ENCODE measurements at regions not wholly inside any gene's neighbourhood (a gene's known extent, or its start where the extent isn't known, plus 50 kb on each side); places are given as distances from the start of the nearest gene placed in this dataset.
A peak's percentile ranks its signal among the peaks of the same experiment; 100 is the strongest.
"Not testable (repeated sequence)": the region's sequence is repeated elsewhere in the genome, so short reads cannot be mapped to it uniquely, and the experiment has no call there.

DNA sequence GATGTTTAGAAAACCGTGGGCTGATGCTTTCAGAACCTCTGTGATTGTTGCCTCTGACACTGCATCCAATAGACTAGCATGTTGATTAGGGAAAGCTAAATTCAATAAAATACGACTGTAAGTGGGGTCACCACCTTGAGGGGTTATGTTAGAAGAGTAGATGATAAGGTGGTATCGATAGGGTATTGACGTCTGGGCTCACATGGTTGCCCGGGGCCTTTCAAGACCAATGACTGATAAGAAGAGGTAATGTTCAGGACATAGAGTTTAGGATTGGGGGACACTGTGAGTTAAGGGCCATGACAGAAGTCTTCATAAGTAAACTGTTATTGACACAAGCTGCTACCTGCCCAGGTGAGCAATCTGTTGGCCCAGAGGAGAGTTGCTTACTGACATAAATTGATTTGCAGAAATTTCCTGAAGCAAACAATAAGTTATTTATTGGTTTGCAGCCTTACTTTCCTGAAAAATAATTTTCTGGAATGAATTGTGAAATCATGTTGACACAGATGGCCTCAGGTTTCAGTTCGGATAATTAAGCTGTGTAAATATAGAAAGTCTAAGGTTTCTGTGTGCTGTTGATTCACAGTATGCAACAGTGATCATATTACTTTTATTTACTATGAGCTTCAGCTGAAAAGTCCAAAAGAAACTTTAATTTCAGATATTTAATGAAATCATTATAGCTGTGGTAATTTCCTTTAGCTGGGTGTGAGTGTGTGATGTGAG, 289.9 kb upstream of the PRSS16 start:
- DNase-seq (ENCODE audit: low read depth in 3 of 3) = not testable (repeated sequence)

DNA sequence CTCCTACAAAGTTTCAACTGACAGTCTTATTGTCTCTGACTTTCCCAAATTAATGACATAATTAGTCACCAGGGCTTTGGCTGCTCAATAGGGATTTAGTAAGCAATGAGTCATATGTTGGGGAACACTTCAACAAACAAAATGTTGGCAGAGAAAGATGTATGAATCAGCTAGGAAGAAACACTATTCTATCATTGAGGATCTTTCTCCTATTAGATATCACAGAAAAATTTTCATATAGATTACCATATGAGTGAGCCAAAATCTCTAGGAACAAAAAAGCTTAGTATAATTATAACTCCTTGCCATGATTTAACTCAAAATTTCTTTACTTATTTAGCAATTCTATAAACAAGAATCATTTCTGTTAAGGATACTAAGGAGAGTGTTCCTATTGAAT, 286.3 kb upstream of the PRSS16 start:
- DNase-seq (ENCODE audit: low read depth in 3 of 3) = not testable (repeated sequence)

DNA sequence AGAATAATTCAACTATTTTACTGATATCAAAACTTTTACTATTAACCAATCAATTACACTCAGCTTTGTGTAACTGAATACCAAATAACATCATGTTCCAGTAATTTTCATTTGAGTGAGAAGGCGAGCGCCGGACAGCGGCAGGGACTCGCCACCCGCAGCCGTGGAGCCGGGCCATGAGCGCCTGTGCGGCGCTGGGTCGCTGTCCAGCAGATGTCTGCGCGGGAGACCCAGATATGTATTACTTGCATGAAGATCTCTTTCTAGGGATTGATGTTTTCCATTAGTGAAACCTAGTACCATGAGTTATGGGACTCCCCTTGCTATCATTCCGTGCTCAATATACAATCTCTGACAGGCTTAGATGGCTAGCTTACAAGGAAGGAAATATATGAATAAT, 245.1 kb upstream of the PRSS16 start:
- no peak for DNase-seq (ENCODE audit: low read depth in 3 of 3)

DNA sequence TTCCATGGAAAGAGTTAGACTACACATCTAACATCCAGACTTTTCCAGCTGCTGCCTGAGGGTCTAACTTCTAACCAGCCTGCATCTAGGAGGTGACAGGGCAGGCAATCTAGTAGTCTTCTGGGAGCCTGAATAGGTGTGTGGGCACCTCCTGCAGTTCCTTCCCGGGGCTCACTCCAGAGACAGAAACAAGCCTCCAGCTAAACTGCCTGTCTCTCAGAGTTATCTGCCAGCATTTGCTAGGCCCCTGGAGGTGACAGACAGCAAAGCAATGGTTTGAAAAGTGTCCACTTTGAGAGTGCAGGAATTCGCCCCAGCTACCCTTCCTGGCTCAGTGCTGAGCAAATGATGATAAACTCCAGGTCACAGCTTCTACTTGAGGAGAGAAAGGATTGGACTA, 240.5 kb upstream of the PRSS16 start:
- DNase-seq (ENCODE audit: low read depth in 3 of 3) = no peak

DNA sequence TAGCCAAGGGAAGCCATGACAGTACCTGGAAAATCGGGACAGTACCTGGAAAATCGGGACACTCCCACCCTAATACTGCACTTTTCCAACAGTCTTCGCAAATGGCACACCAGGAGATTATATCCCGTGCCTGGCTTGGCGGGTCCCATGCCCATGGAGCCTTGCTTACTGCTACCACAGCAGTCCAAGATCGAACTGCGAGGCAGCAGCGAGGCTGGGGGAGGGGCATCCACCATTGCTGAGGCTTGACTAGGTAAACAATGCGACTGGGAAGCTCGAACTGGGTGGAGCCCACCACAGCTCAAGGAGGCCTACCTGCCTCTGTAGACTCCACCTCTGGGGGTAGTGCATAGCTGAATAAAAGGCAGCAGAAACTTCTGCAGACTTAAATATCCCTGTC, 238.9 kb upstream of the PRSS16 start:
- DNase-seq (ENCODE audit: low read depth in 3 of 3) = not testable (repeated sequence)

DNA sequence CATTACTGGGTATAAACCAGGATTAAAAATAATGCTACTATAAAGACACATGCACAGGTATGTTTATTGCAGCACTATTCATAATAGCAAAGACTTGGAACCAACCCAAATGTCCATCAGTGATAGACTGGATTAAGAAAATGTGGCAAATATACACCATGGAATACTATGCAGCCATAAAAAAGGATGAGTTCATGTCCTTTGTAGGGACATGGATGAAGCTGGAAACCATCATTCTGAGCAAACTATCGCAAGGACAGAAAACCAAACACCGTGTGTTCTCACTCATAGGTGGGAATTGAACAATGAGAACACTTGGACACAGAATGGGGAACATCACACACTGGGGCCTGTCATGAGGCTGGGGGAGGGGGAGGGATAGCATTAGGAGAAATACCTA, 233.4 kb upstream of the PRSS16 start:
- DNase-seq (ENCODE audit: low read depth in 3 of 3) = not testable (repeated sequence)

DNA sequence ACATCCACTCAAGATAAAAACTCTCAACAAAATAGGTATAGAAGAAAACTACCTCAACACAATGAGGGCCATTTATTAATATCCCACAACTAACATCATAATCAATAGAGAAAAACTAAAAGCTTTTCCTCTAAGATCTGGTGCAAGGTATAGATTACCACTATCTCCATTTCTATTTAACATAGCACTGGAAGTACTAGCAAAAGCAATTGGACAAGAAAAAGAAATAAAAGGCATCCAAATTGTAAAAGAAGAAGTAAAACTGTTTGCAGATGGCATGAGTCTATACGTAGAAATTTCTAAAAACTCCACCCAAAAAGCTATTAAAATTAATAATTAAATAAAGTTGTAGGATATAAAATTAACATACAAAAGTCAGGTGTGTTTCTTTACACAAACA, 230.8 kb upstream of the PRSS16 start:
- DNase-seq (ENCODE audit: low read depth in 3 of 3) = no peak

DNA sequence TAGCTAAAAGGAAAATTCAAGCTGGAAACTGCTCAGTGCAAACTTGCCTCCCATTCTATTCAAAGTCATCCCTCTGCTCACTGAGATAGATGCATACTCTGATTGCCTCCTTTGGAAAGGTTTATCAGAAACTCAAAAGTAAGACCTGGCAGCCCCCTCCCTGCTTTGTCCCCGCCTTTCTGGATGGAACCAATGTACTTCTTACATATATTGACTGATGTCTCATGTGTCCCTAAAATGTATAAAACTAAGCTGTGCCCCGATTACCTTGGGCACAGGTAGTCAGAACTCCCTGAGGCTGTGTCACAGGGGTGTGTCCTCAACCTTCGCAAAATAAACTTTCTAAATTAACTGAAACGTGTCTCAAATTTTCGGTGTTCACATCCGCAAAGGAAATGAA, 229.1 kb upstream of the PRSS16 start:
- DNase-seq (ENCODE audit: low read depth in 3 of 3) = not testable (repeated sequence)

DNA sequence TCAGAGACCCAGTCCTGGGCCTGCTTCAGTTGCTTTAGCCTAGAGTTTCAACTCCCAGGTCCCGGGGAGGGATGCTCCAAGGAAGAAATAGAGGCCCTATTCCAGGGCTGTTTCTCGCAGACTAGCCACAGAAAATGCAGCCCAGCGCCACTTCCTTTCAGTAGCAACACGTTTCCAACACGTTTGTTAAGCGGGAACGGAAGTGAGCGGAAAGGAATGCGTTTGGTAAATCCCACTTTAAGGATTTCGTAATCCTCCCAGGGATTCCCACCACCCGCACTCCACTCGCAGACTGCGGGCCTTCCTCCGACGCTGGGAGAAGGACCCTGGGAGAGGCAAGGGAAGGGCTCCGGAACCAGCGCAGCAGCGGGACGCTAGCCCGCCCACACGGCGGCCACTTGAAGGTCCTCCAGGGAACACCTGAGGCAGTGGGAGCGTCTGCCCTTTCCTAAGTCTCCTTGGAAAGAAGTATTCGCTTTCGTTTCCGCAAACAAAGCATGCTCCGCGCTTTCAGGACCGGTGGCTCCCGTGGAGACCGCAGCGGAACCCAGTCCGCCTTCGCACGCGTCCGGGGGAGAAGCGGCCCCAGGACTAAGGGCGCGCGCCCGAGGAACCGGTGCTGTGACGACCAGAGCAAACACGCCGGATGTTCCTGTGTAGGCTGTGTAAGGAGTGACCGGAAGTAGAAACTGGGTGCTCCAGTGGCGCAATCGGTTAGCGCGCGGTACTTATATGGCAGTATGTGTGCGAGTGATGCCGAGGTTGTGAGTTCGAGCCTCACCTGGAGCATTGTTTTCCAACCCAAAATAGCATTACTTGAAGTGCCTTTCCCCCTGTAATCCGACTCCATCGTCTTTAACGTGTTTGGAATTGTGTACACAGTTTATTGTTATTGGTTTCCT, 227.6 kb upstream of the PRSS16 start:
- peak; percentile 34 to 54 (median 44) for DNase-seq (ENCODE audit: low read depth in 3 of 3)

DNA sequence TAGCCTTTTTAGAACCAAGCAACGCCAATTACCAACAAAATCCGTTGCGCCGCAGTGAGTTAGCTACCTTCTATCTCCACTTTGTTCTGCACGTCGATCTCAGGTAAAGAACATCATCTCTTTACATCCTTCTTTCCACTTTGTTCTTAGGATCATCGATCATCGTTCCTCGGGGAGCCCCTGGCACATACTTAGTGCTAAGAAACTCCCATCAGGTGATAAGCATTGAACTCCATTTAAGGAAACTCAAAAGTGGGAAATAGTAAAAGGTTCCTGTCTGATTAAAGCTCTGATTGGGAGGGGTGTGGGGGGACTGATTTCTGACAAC, 227.0 kb upstream of the PRSS16 start:
- no peak for DNase-seq (ENCODE audit: low read depth in 3 of 3)

DNA sequence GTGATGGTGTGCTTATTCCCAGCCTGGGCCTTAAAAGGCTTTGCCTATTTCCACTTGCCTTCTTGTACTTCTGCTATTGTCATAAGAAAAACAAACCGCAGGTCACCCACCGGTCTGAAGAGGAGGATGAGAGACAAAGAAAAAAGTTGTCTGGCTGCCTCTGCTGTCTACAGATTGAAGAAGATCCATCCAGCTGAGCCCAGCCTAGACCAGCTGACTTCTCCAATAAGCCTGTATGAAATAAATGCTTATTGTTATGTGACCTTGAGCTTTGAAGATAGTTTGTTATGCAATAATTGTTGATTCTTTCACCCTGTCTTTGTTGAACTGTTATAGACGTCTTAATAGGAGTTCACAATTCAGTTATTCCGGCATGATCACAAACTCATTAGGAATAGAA, 223.8 kb upstream of the PRSS16 start:
- no peak for DNase-seq (ENCODE audit: low read depth in 3 of 3)

DNA sequence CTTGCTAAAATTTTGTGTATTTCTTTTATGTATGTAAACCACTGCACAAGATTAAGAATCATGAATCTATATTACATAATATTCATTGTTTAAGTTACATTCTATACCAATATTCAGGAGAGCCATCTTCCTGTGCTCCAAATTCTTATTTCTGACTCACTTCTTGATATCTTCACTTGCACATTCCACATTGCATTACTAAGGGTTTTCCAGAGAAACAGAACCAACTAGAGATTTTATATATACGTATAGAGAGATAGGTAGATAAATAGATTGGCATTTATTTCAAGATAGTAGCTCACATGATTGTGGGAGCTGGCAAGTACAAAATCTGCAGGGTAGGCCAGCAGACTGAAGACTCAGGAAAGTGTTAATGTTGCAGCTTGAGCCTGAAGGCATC, 222.2 kb upstream of the PRSS16 start:
- no peak for DNase-seq (ENCODE audit: low read depth in 3 of 3)

DNA sequence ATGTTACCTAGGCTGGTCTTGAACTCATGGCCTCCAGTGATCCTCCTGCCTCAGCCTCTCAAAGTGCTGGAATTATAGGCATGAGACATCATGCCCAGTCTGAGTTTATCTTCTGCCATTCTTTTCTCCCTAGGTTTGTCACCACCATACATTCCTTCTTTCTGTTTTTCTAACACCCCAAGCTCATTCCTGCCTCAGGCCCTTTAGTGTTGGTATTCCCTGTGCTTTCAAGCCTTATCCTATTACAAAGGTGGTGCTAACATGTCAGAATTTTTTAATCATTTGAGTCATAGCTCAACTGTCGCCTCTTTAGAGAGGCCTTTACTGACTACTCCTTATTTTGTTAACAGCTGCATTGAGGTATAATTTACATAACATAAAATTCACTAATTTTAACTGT, 221.1 kb upstream of the PRSS16 start:
- DNase-seq (ENCODE audit: low read depth in 3 of 3) = no peak

DNA sequence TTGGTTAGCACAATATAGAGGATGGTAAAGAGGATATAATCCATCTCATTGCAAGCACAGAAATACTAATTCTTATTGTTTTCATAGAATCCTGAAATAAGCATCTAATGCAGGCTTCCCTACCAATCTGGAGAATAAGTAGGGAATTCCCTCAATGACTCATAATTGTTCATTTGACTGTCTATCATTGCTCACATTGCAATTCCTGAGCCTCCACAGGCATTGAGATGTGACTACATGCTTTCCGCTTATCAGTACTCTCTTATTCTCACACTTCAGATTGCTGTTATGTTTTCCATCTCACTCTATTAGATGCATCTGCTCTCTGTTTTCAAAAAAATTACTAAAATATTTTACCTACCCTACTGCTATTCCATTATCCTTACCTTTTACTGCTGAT, 216.2 kb upstream of the PRSS16 start:
- no peak for DNase-seq (ENCODE audit: low read depth in 3 of 3)

DNA sequence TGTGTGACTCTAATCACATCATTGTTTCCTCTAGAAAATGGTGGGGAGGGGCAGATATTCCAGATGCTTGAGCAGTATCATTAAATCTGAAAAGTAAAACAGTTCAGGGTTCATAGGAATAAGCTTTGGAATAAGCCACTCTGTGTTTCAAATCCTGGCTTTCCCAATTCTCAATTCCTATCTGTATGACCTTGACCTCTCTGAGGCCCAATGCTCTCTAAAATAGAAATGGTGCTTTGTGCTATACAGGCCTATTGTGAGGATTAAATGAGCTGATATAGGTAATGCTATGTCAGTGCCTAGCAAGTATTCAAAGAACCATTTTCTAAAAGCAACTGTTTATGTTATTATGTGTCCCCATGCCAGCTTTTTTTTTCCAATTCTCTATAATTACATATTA, 209.0 kb upstream of the PRSS16 start:
- no peak for DNase-seq (ENCODE audit: low read depth in 3 of 3)

DNA sequence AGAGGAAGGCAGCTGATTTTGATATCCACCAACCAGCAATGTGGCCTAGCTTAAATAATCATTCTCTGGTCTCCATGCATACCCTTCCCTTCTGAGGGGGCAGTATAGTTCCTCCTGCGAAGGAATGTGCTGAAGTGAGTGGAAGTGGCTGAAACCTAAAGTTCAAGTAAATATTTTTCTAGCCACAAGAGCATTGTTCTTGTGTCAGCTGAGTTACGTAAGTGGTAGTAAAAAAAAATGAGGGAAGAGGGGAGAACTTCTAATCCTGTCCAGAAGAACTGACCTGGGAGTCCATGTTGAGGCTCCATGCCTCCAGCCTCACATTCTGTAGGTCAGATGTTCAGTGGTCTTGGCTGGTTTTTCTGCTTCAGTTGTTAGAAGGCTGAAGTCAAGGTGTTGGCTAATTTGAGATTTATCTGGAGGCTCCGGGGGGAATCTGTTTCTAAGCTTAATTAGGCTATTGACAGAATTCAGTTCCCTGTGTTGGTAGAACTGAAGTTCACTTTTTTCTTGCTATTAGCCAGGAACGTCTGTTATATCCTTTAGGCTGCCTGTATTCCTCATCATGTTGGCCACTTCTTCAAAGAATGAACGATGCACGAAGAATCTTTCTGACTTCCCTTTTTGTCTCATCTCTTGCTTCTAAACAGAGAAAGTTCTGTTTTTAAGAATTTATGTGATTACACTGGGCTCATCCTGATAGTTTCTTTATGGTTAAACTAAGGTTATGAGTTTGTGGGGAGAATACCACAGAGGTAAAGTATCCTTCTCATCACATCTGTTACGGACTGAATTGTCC, 207.1 kb upstream of the PRSS16 start:
- DNase-seq (ENCODE audit: low read depth in 3 of 3) = no peak

DNA sequence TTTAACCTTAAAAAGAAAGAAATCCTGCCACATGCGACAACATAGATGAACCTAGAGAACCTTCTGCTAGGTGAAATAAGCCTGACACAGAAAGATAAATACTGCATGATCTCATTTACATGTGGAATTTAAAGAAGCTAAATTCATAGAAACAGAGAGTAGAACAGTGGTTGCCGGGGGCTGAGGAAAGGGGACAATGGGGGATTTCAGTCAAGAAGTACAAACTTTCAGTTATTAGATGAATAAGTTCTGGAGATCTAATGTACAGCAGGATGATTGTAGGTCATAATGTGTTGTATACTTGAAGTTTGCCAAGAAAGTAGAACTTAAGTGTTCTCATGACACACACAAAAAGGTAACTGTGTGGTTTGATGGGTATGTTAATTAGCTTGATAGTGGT, 204.3 kb upstream of the PRSS16 start:
- DNase-seq (ENCODE audit: low read depth in 3 of 3) = no peak

DNA sequence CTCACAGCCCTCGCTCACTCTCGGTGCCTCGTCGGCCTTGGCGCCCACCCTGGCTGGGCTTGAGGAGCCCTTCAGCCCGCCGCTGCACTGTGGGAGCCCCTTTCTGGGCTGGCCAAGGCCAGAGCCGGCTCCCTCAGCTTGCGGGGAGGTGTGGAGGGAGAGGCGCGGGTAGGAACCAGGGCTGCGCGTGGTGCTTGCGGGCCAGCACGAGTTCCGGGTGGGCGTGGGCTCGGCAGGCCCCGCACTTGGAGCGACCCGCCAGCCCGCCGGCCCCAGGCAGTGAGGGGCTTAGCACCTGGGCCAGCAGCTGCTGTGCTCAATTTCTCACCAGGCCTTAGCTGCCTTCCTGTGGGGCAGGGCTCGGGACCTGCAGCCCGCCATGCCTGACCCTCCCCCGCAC, 202.4 kb upstream of the PRSS16 start:
- DNase-seq (ENCODE audit: low read depth in 3 of 3) = not testable (repeated sequence)

DNA sequence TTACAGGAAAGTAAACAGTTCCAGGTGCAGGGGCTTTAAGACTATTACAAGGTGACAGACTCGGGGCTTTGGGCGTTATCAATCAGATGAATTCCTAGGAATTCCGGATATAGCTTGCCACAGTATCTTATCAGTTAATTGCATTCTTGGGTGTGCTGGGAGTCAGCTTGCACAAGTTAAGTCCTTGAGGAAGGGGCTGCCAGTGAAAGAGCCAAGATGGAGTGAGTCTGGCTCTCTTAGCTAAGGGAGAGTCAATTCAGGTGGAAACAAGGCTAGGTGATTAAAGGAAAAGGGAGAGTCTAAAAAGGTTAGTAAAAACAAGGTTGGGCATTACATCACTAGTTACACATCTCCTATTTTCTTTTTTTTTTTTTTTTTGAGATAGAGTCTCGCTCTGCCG, 199.8 kb upstream of the PRSS16 start:
- DNase-seq (ENCODE audit: low read depth in 3 of 3) = not testable (repeated sequence)

DNA sequence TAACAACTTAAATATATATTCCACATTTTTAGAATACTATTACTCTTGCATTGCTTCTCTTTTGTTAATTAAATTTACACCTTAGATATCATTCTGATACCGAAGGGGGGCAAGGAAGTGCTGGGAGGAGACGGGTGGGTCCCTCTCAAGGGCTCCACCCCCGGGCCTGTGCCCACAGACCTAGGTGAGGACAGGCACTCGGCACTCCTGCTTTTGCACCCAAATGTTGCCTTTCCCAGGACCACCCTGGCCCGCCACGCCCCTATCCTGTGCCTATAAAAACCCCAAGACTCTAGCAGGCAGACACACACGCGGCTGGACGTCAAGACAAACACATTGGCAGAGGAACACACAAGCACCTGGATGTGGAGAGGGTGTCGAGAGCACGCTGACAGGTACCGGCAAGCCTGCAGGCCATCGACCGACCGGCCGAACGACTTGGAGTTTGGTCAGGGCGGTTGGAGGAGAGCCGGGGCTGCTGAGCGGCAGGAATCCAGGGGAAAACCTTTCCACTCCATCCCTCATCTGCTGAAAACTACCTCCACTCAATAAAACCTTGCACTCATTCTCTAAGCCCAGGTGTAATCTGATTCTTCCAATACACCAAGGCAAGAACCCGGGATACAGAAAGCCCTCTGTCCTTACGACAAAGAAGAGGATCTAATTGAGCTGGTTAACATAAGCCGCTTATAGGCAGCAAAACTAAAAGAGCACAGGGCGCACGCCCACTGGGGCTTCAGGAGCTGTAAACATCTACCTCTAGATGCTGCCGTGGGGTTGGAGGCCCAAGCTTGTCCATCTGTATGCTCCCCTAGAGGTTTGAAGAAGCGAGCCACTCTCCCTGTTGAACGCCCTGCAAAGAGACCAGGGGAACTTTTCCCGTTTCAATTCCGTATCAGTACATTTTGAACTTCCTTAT, 197.4 kb upstream of the PRSS16 start:
- no peak for DNase-seq (ENCODE audit: low read depth in 3 of 3)

DNA sequence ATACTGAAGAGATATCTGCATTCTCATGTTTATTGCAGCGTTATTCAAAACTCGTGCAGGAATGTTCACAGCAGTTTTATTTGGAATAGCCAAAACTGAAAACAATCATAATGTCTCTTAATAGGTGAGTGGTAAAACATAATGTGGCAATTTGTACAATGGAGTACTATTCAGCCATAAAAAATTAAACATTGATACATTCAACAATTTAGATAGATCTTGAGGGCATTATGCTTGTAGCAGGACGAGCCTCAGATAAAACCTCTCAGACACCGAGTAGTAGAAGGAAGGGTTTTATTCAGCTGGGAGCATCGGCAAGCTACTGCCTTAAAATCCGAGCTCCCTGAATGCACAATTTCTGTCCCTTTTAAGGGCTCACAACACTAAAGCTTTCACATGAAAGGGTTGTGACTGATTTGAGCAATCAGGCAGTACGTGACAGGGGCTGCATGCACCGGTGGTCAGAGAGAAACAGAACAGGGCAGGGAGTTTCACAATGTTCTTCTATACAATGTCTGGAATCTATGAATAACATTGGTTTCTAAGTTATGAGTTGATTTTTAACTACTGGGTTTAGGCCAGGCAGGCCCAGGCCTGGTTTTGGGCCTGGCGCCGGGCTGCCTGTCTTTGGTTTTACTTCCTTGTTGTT, 195.3 kb upstream of the PRSS16 start:
- DNase-seq (ENCODE audit: low read depth in 3 of 3) = not testable (repeated sequence)

Data from stimulated activated CD4-positive, alpha-beta T cell treated with anti-CD3 and anti-CD28 coated beads, TNF-alpha, amount 100 ng/mL, for 48 hours (primary cell).